Activated CD4-positive, alpha-beta T cell treated with anti-CD3 and anti-CD28 coated beads, Interleukin-10, Interleukin-2, amounts not matched to agents 100 ng/mL and 50 ng/mL, durations not matched to agents 16 hours and 8 hours (primary cell): ENCODE measurements at regions not wholly inside any gene's neighbourhood (a gene's known extent, or its start where the extent isn't known, plus 50 kb on each side); places are given as distances from the start of the nearest gene placed in this dataset.

Source experiments
- DNase-seq: peaks from one replicate; pipeline ENCODE4 v3.0.0-alpha.2; 2020

DNA sequence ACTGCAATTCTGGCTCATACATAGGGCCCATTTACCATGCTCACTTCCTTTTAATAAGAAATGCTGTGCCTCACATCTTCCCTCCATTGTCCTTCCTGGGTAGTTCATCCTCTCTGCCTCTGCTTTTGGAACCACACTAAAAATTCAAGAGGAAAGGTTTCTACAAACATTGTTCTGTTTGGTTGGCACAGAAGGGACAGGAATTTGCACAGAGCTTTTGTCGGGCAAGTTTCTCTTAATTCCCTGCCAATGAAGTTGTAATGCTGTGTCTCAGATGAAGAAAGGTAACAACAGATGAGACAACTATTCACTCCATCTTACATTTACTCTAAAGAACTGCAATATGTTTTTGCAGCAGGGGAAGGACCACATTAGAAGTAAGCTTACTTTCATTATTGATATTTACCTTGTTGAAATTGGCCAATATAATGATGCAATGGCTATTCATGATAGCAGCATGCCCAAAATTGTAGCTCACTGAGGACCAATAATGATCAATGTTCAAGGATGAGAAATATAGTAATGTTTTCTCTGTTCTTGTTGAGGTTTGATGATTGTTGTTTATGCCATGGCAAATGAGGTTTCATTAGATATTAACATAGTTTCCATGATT is 82.5 kb upstream of the HMHB1 start:
- no peak for DNase-seq

DNA sequence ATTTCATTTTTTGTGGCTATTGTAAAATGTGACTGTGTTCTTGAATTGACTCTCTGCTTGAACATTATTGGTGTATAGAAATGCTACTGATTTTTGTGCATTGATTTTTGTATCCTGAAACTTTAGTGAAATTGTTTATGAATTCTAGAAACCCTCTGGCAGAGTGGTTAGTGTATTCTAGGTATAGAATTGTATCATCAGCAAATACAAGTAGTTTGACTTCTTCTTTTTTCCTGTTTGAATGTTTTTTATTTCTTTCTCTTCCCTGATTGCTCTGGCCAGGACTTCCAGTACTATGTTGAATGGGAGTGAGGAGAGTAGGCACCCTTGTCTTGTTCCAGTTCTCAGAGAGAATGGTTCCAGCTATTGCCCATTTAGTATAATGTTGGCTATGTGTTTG is 88.8 kb upstream of the HMHB1 start:
- peak; percentile 20 for DNase-seq

DNA sequence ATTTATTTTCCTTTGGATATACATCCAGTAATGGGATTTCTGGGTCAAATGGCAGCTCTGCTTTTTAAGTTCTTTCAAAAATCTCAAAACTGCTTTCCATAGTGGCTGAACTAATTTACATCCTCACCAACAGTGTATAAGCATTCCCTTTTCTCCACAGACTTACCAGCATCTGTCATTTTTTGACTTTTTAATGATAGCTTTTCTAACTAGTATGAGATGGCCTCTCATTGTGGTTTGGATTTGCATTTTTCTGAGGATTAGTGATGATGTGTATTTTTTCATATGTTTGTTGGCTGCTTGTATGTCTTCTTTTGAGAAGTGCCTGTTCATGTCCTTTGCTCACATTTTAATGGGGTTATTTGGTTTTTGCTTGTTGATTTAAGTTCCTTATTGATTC is 90.0 kb upstream of the HMHB1 start:
- DNase-seq = no peak

DNA sequence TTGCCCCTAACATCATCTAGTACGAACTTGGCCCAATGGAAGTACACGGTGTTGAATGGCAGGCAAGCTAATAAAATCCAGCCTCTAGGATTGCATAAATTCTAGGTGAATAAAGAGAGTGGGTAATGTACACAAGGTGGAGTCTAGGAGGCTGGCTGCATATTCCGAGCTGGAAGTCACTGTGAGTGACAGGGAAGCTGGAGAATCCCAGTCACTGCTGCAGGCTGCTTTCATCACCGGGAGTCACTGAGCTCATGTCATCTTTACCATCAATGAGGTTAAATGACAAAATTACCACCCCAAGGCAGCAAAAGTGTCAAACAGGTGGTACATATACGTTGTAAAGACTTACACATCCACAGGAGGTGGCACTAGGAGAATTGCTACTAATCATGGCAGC is 91.3 kb upstream of the HMHB1 start:
- no peak for DNase-seq

DNA sequence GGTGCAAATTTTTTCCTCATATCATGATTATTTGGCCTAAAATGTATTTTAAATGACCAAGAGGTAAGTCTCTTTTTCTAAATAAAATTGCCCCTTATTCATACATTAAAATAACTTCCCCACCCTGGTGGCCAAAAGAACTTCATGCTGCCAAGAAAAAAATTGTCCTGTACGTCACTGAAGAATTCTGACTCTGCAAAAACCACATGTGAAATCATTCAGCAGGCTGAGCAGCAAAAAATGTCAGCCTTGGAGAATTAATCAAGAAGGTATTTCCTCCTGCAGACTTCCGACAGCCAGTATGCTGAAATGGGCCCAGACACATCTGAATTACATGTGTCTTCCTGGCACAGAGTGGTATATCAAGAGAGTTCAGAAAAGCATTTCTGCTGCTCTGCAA is 94.6 kb upstream of the HMHB1 start:
- no peak for DNase-seq

DNA sequence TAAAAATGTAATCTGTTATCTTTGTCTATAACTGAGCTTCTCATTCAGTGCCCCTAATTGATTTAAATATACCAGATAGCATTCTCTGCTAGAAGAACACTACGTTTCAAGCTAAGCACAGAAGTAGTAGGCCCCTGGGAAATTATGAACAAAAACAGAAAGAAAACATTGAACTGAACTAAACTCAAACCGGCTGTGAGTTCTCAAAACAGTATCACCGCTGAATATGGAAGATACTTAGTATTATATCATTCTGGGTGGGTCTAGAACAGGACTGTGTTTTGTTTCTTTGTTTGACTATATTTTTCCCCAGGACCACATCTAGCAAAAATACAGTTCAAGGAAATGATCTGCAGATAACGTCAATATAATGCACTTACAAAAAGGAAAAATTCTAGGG is 95.1 kb upstream of the HMHB1 start:
- no peak for DNase-seq

DNA sequence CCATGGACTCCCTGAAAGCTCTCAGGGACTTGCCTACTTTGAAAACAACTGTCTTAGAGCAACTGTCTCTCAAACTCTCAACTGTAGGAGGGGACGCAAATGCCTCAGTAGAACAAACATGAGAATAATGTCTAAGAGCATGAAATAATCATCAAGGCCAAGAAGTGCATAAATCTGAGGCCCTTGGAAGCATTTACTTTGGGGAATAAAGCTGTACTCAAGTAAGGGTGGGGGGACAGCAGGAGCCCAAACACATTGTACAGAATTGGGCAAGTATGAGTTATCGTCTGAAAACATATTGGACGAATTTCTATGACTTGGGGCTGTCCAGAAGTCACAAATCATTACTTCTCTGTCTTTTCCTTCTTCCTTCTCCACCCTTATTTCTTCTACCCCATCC is 96.3 kb upstream of the HMHB1 start:
- DNase-seq = no peak

DNA sequence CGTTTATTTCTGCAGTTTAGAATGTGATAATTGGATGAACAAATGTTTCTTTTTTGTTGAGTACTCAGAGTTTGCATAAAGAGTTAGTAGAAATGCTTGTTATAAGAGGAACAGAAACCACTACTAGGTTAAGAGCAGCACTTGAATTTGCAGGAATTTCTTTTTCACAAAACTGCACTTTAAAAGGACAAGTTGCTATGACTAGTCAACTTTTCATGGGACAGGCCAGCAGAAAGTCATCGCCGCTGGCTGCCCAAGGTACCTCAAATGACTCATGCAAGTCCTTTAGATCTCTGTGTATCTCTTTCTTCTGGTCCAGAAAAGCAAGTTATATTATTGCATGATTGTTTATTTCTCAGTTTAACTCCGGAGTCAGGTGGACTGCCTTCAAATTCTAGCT is 97.3 kb upstream of the HMHB1 start:
- DNase-seq = no peak

DNA sequence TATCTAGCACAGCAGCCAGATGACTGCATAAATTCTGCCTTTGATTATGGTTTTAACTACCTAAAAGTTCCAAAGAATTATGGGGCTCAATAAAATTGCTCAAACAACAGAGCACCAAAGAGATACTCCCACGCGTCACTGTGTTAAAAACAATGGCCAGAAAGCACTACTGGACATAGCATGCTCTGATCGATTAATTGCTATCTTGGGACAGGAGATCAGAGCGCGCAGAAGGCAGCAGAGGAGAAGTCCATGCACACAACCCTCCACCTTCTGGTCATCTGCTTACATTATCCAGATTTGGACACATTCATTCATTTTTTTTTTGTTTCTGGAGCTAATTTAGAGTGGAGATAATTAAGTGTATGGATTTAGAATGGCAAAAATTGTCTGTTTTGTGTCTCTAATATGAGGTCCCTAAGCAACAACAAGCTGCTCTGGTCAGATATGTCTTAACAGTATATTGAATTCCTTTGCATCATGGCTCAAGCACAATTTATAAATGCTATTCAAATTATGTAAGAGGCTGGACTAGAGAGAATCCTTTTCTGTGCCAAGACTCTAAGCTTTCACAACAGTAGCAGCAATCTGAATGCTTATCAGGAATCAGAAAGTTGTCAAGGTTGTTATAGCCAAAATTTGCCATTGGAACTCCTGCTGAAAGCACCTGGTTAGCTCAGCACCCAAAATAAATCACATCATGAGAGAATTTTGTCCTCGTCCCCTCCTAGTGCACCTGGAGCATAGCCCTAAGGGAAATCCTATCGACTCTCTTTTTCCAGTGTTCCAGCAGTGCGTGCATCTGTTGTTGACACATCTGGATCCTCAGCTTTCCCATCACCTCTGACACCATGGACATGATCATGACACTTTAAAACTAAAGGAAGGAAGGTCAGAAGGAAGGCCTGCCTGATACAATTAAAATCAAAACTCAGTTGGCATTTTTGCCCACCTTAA is 98.6 kb upstream of the HMHB1 start:
- no peak for DNase-seq

DNA sequence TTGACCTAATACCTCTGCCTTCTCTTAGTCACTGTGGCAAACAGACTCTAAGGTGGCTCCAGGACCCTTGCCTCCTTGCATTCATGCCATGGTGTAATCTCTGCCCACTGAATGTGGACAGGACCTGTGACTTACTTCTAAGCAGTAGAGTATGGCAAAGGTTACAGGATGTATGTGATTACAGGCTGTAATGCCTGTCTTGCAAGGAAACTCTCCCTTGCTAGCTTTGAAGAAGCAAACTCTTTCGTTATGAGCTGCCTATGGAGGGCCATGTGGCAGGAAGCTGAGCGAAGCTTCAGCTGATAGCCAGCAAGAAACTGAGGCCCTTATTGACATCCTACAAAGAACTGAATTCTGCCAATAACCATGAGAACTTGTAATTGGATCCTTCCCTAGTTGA is 103.3 kb upstream of the HMHB1 start:
- peak; percentile 55 for DNase-seq

DNA sequence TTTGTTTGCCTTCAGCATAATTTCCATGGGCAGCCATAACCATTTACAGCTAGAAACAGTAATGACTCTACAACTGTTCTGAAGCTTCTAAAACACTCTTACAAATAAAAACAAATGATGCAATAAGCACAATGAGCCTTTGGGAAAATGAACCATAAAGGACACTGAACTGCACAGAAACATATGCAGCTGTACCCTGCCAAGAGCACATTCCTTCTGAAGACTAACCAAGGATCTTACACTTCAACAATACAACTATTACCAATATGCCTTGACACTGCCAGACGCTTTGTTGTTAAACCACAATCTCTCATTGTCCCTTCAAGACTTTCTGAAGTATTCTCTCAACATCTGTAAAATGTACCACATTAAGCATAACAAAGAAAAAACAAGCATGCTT is 104.2 kb upstream of the HMHB1 start:
- DNase-seq = no peak

DNA sequence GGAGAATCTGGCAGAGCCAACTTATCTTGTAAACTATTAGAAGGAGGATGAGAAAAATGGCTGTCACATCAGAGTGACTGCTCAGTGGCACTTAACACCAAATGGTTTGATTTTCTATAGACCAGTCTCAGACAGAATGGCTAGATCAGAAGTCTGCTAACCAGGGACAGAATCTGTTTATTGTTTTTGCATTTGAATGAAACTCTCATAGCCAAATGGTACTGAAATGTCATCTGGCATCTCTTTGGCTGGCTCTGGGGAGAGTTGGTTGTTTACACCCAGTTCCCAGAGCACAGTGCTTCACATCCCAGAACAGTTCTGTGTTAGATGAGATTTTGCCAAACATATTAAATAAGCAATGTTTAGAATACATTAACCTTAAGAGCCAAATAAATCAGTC is 106.6 kb upstream of the HMHB1 start:
- no peak for DNase-seq

DNA sequence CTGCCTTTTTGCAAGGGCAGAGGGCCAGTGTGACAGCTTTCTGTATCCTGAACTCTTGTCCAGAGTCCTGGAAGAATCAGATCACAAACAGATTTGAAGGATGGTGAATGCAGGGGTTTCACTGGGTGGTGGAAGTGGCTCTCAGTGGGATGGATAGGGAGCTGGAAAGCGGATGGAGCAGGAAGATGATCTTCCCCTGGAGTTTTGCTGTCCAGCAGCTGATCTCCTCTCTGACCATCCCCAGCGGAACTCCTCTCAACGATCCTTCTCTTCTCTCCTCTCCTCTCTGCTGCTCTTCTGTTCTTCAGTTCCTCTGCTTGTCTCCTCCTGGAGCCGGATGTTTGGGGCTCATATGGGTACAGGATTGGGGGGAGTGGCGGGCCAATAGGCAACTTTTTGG is 108.3 kb upstream of the HMHB1 start:
- DNase-seq = no peak

DNA sequence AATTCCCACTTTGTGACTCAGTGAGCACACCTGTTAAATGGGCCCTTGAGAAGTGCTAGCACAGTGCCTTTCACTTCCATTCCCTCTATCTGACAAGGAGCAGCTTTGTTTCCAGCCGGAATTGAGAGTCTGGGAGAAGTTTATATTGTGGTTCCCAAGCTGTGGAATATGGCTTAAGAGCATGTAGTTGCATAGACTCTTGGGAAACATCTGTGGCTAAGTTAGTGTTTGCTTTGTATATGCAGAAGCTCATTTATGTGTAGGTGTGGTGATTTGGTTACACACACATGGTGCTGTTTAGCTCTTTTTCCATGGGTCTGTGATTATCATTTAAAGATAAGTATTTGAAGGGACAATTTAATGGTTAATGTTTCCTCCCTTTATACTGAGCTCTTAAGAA is 110.5 kb upstream of the HMHB1 start:
- no peak for DNase-seq

DNA sequence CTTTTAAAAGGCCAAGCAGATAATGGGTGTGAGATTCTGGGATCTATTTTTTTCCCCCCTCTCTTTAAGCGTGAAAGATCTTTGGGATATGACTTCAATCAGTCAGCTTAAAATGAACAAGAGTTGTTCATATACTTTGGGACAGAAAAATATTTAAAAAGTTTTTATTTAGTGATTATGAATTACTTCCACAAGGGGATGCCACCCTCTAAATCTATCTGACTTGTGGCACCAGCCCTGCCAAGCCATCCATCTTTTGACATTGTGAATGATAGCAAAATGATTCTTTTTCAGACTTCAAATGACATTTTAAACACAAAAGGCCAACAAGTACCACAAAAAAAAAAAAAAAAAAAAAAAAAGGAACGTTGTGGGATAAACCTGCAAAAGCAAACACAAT is 111.0 kb upstream of the HMHB1 start:
- DNase-seq = no peak

DNA sequence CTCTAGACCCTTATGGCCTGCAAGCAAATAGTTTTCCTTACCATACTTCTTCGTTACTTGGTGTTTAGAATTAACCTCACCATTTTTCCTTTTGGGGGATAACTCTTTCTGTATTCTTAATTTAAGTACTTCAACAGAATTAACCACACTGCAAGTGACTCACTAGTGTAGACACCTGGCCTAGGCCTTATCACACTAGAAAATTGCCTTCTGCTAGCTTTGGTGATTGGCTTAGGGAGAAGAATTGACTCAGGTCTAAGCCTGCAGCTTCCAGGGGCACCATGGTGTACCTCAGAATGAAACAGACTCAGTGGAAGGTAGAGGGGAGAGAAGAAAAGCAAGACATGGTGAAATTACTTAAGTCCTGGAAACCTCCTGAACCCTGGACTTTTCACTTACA is 112.8 kb upstream of the HMHB1 start:
- peak; percentile 82 for DNase-seq

DNA sequence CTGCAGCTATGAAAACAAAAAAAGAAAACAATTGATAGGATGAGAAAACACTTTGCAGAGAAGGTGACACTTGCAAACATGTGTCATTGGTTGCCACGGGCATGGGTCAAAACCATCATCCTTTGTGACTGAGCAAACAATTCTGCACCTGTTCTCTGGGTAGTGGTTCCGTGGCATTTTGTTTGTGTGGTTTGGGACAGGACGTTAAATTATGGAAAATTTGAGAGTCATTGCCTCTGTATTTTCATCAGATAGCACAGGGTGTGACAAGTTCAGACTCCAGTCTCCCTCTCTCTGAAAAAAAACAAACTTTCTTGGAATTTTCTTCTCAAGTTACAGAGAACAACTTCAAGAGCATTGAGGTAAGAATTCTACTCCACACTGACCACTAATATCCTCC is 113.4 kb upstream of the HMHB1 start:
- DNase-seq = peak; percentile 53

DNA sequence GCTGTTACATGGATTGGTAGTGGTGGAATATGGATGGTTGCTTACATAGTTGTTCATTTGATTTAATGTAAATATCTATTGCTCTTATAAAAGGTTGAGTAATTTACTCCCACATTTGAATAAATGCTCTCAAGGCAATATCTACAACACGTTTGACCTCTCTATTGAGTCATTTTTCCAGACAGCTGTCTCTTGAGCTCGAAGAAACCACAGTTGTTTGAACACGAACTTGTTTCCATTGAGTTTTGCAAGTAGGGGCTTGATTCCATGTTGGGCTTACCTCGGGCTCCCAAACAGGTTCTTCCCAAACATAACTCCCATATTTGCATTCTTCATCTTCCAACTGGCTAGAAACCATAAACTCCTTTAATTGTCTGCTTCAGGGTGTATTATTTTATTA is 115.0 kb upstream of the HMHB1 start:
- DNase-seq = peak; percentile 14

DNA sequence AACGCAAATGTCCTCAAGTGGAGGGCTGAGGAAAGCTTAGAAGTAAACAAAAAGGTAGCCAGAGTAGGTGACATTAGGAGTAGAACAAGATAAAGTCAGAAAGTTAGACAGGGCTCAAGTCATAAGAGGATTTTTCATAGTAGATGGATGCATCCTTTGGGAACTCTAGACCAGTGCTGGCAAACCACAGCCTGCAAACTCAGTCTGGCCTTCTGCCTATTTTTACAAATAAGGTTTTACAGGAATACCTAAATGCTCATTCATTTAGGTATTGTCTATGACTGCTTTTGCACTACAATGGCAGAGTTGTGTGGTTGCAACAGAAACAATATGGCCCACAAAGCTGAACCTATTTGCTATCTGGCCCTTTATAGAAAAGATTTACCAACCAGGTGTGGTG is 116.0 kb upstream of the HMHB1 start:
- DNase-seq = no peak

DNA sequence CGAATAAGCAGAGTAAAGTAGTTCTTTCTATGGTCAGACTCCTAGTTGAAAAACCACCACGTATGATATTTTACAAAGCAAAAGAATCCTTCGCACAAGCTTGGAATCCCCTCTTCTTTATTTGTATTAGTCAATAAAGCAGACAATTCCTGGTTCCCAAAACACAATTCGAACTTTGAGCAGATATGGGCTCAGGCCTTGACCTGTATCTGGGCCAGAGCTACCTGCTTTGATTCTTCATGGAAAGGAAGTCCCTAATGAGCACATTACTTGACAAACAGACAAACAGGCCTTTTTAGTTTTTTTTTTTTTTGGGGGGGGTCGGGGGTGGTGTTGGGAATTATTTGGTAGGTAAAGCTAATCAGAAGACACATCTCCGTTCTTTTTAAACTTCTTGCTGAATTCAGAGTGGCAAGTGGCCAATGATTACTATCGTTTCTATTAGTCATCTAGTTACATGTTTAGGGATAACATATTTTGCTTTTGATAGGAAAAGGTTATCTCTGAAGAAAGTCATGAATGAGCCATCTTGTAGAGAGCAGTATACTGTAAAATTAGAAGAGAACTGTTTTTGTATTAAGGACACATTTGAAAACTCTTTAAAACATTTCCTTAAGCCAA is 116.6 kb upstream of the HMHB1 start:
- DNase-seq = no peak

DNA sequence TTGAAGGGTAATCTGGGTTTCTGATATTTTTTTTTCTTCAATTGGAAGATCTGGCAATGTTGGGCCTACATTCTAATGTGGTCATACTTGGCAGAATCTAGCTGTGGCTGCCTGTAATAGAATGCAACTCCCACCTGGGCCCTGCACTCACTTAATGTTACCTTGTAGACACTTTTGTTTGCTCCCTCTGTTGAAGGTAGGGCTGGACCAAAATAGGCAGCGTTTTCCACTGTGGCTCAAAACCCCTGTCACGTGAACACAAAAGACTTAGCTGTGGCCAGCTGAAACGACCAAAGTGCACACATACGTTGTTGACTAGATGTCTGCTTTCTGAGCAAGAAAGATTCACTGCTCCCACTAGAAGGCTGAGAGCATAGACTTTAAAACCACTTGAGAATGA is 117.6 kb upstream of the HMHB1 start:
- no peak for DNase-seq

DNA sequence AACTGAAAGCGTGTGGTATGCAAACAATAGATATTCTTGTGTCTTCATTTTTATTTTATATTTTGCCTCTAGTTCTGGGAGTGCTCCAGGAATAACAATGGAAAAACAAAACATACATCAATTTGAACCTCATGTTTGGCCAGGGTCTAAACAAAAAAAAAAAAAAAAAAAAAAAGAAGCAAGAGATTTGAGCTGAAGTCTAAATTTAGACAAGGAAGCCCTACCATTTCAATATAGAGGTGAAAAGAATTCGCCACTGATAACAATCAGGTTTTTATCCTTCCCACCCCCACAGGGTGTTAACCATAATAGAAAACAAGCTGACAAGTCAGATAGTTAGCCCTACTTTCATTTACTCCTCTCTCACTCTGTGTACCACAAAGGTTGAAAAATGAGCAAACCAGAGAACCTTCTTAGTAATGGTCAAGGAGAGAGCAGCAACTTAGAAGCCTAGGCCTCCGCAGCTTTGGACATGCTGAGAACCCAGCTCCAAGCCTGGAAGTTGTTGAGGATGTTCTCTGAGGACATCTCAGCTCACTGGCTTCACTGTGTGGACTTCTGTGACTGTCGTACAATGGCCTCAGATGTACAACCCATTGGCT is 118.2 kb upstream of the HMHB1 start:
- peak; percentile 88 for DNase-seq

DNA sequence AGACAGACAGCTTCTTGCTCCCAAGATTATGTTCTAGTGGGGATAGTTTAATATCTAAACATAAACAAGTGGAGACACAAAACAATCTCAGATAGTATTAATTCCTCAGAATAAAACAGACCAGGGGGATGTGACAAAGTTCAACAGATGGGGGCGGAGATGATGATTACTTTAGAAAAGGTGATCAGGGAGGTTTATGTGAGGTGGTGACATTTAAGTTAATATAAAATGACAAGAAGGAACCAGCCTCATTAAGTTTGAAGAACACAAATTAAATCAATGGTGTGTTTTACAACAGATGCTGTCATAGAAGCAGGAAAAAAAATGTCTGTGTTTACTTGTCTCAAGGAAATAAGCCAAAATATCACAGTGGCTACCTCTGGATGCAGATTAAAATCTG is 119.6 kb upstream of the HMHB1 start:
- no peak for DNase-seq

DNA sequence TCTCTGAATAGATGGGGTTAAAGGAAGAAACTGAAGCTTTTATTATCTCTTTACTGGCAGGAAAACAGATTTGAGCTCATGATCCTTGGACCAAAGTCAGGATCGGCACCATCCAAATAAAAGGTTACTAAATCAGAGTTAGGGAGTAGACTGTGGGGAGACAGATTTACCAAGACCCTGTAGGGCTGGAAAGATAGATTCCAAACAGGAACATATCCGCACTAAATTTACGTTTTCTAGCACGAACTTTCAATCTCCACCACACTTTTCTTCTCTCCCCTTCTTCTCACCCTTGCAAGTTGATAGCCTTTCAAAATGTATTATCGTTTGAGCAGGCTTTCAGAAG is 120.0 kb upstream of the HMHB1 start:
- no peak for DNase-seq
